ENCODE measurements at regions not wholly inside any gene's neighbourhood (a gene's known extent, or its start where the extent isn't known, plus 50 kb on each side); places are given as distances from the start of the nearest gene placed in this dataset.

DNA sequence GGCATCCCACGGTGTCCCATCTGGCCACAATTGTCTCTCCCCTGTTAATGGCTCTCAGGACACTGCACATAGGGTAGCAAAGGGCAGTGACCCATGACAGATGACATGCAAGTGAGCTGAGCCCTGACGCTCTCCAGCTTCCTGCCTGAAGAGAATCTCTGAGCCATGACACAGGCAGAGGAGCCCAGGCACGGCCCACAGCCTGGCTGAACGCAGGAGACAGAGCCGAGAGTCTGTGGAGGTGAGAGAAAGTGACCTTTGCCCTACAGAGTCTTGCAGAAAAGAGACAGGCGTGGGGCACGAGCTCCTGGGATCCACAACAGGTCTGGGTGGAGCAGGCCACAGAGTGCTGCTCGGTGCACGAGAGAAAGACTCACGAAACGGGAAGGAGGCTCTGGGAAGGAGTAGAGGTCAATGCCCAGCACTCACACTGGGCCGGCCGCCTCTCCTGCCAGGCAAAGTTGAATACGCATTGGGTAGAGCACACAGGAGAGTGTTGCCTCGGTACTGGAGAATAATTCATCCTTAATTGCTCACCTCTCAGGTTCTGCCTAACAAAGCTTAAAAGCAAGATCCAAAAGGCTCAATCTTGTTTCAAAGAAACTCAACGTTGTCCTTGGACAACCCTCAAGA is 90.3 kb downstream of the MRPL36 start:
- Histone ChIP-seq H3K4me1 (ENCODE audit: insufficient read depth, low read length, poor library complexity, severe bottlenecking) (peaks cover 14% of the 10 kb centered on the region), H3K27ac (ENCODE audit: low read depth, low read length, poor library complexity, severe bottlenecking) (no peak overlapping the region), H3K9me2 (ENCODE audit: insufficient read depth, low read length) (no peaks in the 10 kb centered on the region), H3K9me3 (ENCODE audit: low read length) (no peaks in the 10 kb centered on the region), H2AFZ (ENCODE audit: low read length) (peak overlapping the region; percentile 8; the same call in 1 of the 2 replicates), H4K20me1 (ENCODE audit: insufficient read depth, low read length) (no peaks in the 10 kb centered on the region), H3K4me3 (ENCODE audit: low read depth, low read length, poor library complexity, severe bottlenecking) (no peak overlapping the region), H3K79me2 (ENCODE audit: insufficient read depth, low read depth, low read length) (no peaks in the 10 kb centered on the region), H3K36me3 (ENCODE audit: insufficient read depth, low read length) (no peaks in the 10 kb centered on the region), H3K4me2 (ENCODE audit: low read length) (peak overlapping the region; percentile 47)
- CTCF ChIA-PET (ENCODE audit: unreplicated experiment): no interaction called here
- DNase-seq (ENCODE audit: low spot score): peak; percentile 61
- TF ChIP-seq EZH2phosphoT487 (IDR thresholded peaks at IDR 0.05; ENCODE audit: borderline replicate concordance, low read depth, low read length): no peak
- TF ChIP-seq, protein P1, sequence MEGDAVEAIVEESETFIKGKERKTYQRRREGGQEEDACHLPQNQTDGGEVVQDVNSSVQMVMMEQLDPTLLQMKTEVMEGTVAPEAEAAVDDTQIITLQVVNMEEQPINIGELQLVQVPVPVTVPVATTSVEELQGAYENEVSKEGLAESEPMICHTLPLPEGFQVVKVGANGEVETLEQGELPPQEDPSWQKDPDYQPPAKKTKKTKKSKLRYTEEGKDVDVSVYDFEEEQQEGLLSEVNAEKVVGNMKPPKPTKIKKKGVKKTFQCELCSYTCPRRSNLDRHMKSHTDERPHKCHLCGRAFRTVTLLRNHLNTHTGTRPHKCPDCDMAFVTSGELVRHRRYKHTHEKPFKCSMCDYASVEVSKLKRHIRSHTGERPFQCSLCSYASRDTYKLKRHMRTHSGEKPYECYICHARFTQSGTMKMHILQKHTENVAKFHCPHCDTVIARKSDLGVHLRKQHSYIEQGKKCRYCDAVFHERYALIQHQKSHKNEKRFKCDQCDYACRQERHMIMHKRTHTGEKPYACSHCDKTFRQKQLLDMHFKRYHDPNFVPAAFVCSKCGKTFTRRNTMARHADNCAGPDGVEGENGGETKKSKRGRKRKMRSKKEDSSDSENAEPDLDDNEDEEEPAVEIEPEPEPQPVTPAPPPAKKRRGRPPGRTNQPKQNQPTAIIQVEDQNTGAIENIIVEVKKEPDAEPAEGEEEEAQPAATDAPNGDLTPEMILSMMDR (conservative IDR thresholded peaks at IDR 0.05; ENCODE audit: low read length): no peak
- POLR2A ChIA-PET: no interaction called here
- intact Hi-C loops (cut with micrococcal nuclease; ENCODE audit: unreplicated experiment): no loop called here
- no TSS peak for BruUV-seq (replicated peaks)

DNA sequence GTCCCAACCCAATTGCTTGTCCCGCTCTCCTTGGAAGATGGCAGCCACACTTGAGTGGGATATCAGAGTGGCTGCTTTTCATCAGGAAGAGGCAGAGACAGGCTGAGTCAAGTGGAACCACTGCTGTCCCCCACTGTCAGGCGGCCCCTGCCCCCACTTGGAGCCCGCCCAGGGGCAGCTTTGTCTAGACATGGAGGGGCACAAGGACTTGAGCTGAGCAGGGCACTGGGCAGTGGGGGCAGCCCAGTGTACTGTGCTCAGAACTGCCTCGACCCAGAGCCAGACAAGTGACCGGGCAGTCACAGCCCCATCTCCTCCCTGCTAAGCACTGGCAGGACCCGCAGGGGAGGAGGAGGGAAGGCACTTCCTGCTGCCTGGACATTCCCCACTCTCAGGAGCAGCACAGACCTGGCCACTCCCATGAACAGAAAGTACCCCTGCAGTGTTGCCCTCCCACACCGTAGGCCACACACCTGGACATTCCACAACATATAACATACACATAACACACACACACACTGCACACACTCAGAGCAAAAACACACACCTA is 91.0 kb downstream of the MRPL36 start:
- POLR2A ChIA-PET: no interaction called here
- intact Hi-C loops (cut with micrococcal nuclease; ENCODE audit: unreplicated experiment): no loop called here
- CTCF ChIA-PET (ENCODE audit: unreplicated experiment): no interaction called here

More for the DNA sequence above, 91.0 kb downstream of the MRPL36 start:
- Histone ChIP-seq H2AFZ (ENCODE audit: low read length) (peak overlapping the region; percentile 8; the same call in 1 of the 2 replicates), H3K9me2 (ENCODE audit: insufficient read depth, low read length) (no peaks in the 10 kb centered on the region), H3K27ac (ENCODE audit: low read depth, low read length, poor library complexity, severe bottlenecking) (no peak overlapping the region), H3K79me2 (ENCODE audit: insufficient read depth, low read depth, low read length) (no peaks in the 10 kb centered on the region), H4K20me1 (ENCODE audit: insufficient read depth, low read length) (no peaks in the 10 kb centered on the region), H3K4me1 (ENCODE audit: insufficient read depth, low read length, poor library complexity, severe bottlenecking) (peaks cover 14% of the 10 kb centered on the region), H3K4me3 (ENCODE audit: low read depth, low read length, poor library complexity, severe bottlenecking) (no peak overlapping the region), H3K4me2 (ENCODE audit: low read length) (peak overlapping the region; percentile 47), H3K36me3 (ENCODE audit: insufficient read depth, low read length) (no peaks in the 10 kb centered on the region), H3K9me3 (ENCODE audit: low read length) (no peaks in the 10 kb centered on the region)
- TF ChIP-seq EZH2phosphoT487 (IDR thresholded peaks at IDR 0.05; ENCODE audit: borderline replicate concordance, low read depth, low read length): no peak
- TF ChIP-seq, protein P1 (conservative IDR thresholded peaks at IDR 0.05; ENCODE audit: low read length): no peak
- no TSS peak for BruUV-seq (replicated peaks)
- DNase-seq (ENCODE audit: low spot score): no peak

Measured in OCI-LY7 (cell line).